NCI-H345 (cell line): ENCODE measurements at regions not wholly inside any gene's neighbourhood (a gene's known extent, or its start where the extent isn't known, plus 50 kb on each side); places are given as distances from the start of the nearest gene placed in this dataset.
A peak's percentile ranks its signal among the peaks of the same experiment; 100 is the strongest.
"Not testable (repeated sequence)": the region's sequence is repeated elsewhere in the genome, so short reads cannot be mapped to it uniquely, and the experiment has no call there.

Experiments
- DNase-seq: peaks from one replicate; lab custom pipeline; 2025; lab: John Stamatoyannopoulos, UW

DNA sequence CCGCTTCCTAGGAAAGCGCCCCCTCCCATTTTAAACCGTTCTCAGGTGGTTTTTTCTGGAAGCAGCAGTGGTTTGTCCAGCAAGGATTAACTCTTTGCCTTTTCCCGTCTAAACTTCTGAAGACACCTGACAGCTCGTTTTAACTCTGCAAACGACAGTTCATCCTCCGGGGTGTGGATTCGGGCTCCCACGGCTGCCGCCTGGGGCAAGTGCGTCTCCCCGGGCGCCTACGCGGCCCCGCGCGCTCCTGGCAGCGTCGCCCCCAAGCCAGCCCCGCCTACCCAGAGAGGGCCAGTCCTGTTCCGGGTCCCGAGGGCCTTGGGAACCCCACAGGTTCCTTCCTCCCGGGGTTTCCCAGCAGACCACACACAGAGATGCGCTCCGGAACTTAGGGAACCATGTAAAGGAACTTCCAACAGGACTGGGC is 54.4 kb downstream of the PRR18 start:
- no peak for DNase-seq

- DNase-seq = peak; percentile 34
Measured at GRCh38 chr6:166253281-166253681, 54.9 kb downstream of the PRR18 start.

DNA sequence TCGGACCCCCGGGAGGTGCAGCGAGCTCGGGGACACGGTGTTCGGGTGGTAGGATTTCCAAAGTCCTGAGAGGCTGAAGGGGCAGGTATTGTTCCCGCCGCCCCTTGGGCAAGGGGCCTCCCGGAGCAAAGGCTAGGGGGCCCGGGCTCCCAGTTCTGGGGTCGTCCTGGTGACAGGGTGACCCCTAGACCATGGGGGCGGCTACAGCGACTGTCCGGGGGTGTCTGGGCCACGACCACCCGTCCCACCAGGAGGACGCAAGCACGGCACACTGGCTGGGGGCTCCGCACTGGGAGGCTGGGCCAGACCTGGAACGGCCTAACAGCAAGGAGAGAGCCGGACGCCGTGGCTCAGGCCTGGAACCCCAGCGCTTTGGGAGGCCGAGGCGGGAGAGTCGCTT is 55.6 kb downstream of the PRR18 start:
- DNase-seq = no peak

DNA sequence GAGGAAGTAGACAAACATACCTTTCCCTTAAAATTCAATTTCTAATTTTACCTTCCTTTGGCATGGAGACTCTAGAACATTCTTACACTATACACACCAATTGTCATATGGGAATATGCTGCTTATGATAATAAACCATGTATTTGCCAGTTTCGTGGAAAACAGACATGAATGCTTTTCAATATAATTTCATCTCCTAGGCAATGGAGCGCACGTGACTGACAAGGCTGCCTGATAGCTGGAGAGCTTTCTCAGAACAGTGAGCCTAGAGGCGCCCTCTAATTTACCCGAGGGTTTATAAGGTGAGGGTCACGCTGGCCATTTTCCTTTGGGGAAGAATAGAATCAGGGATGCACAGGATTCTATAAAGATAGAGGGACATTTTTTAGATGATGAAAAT is 56.5 kb downstream of the PRR18 start:
- DNase-seq = no peak

GRCh38 chr6:166251211-166251610 is 57.0 kb downstream of the PRR18 start:
- DNase-seq = no peak

GRCh38 chr6:166249061-166249785 is 59.0 kb downstream of the PRR18 start:
- not testable (repeated sequence) for DNase-seq

DNA sequence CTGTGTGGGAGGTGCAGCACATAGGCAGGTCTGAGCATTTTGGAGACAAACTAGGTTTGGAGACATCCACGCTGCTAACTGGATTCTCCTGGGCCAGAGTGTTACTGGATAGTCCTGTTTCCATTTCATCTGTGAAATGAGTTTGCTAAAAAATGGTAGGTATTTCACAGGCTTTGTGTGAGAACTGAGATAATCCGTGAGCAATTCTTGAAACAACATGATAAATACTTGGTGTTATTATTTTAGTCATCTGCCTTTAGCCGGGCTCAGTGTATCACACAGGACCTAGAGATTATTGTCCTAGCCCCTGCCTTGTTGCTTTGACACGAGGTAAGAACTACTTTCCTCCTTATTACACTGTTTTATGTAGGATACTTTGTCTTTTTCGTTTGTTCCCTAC is 63.0 kb downstream of the PRR18 start:
- DNase-seq = no peak

DNA sequence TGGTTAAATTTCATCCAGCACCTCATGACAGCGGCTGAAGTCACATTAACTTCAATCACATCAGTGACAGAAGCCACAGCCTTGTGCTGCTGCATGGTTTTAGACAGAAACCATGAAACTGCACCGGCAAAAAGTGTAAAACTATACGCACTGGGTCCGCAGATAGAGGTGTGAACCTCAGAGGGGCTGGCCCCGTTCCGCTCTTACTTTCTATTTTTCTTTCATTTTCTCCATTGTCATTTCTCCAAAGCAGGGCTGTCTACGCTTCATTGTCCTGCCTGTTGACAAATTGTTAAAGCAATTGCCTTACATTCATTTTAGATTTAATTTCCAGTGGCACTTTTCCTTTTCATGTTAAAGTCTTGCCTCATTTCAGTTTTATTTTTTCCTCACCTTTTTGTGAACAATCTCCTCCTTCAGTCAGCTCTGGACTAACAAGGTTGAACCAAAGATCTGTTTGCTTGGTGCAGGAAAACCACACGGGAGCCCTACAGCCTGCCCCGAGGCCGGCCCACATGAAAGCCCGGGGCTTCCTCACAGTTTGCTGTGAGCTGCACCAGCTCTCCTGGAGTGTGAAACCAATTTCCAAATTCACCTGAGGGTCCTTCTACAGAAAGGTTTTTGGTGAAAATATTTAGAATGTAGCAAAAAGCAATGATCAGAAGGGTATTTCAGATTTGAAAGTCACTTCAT is 63.7 kb downstream of the PRR18 start:
- DNase-seq = no peak

DNA sequence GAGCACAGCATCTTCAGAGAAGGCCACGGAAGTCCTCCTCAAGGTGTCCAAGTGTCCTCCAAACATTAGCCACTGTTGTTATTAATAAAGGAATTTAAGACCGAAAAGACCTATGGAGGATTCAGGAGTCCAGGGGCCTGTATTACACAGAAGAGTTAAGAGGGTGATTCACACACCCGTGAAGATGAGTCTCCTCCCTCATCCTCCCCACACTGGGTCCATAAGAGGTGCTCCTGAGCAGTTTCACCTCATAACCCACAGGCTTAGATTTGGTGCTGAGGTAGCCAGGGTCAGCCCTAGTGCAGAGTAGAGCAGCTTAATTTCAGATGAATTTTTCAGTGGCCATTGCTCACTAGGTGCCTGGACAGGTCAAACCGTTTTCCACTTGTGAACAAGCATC is 65.3 kb downstream of the PRR18 start:
- DNase-seq = no peak

DNA sequence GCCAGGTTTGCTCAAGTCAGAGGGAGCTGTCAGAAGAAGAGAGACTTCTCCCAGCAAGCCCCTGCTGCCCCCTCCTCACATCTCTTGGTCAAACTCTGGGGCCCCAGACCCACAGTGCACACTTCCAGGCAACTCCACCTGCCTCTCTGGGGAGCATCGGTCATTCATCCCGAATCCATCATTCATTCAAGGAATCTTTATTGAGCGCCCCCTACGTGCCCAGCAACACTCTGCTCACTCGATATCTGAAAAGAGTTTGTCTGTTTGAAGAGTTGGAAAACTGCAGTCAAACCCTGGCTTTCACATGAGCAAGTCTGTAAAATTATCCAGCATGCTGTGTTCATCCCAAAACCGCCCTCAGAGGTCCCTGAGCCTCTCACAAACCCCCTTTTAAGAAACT is 66.2 kb downstream of the PRR18 start:
- DNase-seq = no peak

- DNase-seq = no peak
Measured at GRCh38 chr6:166240889-166241288, 67.3 kb downstream of the PRR18 start.

DNA sequence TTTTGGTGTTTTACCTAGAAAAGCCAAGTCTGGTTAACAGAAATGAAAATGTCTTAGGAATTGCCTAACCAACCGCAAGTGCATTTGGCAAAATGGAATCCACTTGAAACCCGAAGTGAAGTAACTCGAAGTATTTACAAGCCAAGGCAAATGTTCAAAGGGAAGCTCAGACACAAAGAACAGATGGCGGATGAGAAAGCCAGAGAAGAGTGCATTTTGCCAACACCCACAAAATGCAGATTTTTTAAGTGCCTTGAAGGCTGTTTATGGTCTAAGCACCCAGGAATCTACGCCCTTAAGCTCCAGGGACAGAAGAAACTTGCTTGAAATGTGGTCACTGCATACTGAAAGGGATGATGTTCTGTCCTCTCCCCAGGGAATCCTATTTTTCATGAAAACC is 70.0 kb upstream of the TBXT start:
- DNase-seq = no peak

- DNase-seq = no peak
Measured at GRCh38 chr6:166236596-166236995, 68.9 kb upstream of the TBXT start.

DNA sequence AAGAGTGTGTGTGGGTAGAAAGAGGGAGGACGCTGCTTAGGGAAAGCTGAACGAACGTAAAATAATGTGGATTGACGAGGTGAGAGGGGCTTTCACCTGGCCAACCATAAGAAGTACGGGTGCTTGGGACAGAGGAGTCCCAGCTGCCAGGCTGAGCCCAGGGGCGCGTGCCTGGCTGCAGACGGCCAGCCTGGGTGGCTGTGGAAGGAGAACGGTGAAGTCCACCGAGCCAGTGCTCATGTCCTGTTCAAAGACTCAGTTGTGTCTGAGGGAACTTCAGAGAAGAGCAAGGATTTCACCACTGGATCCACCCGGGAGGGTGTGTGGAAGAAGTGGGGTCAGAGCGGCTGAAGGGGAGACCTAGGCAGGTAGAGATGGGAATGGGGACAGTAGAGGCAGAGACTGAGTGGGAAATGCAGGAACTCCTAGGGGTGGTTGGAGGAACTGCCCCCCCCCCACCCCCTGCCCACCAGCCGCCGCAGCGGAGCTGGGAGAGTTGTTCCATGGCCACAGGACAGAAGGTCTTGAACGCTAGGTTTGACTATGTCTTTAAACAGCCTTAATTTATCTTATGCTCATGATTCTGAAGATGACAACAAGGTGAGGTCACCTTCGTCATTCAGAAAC is 68.1 kb upstream of the TBXT start:
- no peak for DNase-seq

GRCh38 chr6:166231181-166231580 is 63.5 kb upstream of the TBXT start:
- DNase-seq = not testable (repeated sequence)

GRCh38 chr6:166228839-166229528 is 61.3 kb upstream of the TBXT start:
- no peak for DNase-seq

DNA sequence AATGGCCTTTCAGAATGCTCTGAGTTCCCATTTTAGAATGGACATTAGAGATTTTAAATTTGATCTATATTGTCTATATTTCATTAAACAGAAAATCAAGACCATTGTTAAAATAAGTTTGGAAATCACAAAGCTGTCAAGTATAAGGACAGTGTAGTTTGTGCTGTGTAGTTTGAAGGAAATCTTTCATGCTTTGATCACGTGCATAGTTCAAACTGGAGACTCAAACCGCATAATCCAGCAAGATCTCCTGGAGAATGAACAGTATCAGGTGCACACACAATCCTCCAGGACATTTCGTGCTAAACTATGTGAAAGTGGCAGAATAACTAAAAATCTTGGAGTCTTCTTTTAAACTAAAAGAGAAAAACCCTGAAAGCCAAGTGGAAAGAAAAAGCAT is 60.8 kb upstream of the TBXT start:
- DNase-seq = no peak

- no peak for DNase-seq
Measured at GRCh38 chr6:166223079-166223478, 55.4 kb upstream of the TBXT start.

DNA sequence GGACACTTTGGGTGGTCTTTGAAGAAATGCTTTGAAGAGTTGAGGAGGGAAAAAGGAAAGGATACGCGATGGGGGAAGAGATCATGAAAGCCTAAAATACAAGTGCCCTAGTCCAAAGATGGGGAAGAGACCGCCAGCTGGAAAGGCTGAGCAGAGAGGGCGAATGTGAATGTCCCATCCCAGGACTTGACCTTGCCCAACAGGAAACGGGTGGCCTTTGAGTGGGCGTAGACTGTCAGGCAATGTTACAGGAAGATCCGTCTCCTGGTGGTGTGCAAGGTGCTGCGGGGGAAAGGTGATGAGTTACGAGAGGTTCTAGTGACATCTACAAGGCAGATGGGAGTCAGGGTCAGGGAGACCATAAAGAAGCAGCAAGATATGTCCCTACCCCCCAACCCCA is 55.0 kb upstream of the TBXT start:
- no peak for DNase-seq

GRCh38 chr6:166221636-166222035 is 54.0 kb upstream of the TBXT start:
- DNase-seq = no peak

DNA sequence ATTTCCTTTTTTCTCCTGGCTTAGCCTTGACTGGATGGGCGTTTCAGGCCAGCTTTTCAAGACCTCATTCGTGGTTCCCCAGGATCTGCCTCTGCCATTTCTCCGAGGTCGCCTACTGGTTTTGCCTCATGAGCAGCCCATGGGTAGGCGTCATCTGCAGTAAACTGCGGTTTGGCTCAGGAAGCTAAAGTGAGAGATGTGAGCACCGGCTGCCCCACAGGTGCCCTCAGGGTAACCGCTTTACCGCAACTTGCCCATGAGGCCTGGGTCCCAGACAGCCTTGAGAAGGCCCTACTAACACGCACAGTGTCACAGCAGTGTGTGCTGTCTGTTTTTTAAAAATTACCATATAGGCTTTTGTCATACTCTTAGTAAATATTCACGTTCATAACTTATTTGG is 53.4 kb upstream of the TBXT start:
- no peak for DNase-seq
